ENCODE measurements at regions not wholly inside any gene's neighbourhood (a gene's known extent, or its start where the extent isn't known, plus 50 kb on each side); places are given as distances from the start of the nearest gene placed in this dataset.
"Not testable (repeated sequence)": the region's sequence is repeated elsewhere in the genome, so short reads cannot be mapped to it uniquely, and the experiment has no call there.

- H3K27ac ChIP-seq (ENCODE audit: extremely low read depth, low read depth, low read length); H3K4me1 ChIP-seq (ENCODE audit: control insufficient read depth, insufficient read depth, low read length); H3K4me3 ChIP-seq (ENCODE audit: low read depth, low read length); POLR2A ChIA-PET; H3K9me3 ChIP-seq (ENCODE audit: control insufficient read depth, insufficient read depth, low read depth, low read length); CTCF ChIA-PET; H3K36me3 ChIP-seq (ENCODE audit: control insufficient read depth in 2 of 2, insufficient read depth in 1 of 2, low read length in 2 of 2): not testable (repeated sequence)
- TF ChIP-seq ZNF10 (tag by site-specific recombination; IDR thresholded peaks at IDR 0.05), result peak; percentile 91
Measured at GRCh38 chr16:5165429-5165828, 67.8 kb upstream of the EEF2KMT start.

DNA sequence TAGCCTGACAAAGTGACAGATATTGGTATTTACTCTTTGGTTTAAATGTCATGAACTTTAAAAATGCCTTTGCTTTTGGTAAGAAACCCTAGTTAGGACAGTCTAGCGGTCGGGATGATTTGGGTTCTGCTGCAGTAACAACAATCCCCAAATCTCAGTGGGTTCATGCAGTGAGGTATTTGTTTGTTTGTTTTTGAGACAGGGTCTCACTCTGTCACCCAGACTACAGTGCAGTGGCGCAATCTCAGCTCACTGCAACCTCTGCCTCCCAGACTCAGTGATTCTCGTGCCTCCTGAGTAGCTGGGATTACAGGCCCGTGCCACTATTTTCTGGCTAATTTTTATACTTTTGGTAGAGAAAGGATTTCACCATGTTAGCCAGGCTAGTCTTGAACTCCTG, 65.2 kb upstream of the EEF2KMT start:
- H3K27ac ChIP-seq (ENCODE audit: extremely low read depth, low read depth, low read length); H3K4me3 ChIP-seq (ENCODE audit: low read depth, low read length); H3K4me1 ChIP-seq (ENCODE audit: control insufficient read depth, insufficient read depth, low read length); H3K36me3 ChIP-seq (ENCODE audit: control insufficient read depth in 2 of 2, insufficient read depth in 1 of 2, low read length in 2 of 2); CTCF ChIA-PET; POLR2A ChIA-PET; H3K9me3 ChIP-seq (ENCODE audit: control insufficient read depth, insufficient read depth, low read depth, low read length): not testable (repeated sequence)

- H3K9me3 ChIP-seq (ENCODE audit: control insufficient read depth, insufficient read depth, low read depth, low read length); POLR2A ChIA-PET; H3K4me1 ChIP-seq (ENCODE audit: control insufficient read depth, insufficient read depth, low read length); H3K4me3 ChIP-seq (ENCODE audit: low read depth, low read length); H3K27ac ChIP-seq (ENCODE audit: extremely low read depth, low read depth, low read length); H3K36me3 ChIP-seq (ENCODE audit: control insufficient read depth in 2 of 2, insufficient read depth in 1 of 2, low read length in 2 of 2); CTCF ChIA-PET: not testable (repeated sequence)
Measured at GRCh38 chr16:5161888-5162287, 64.3 kb upstream of the EEF2KMT start.

DNA sequence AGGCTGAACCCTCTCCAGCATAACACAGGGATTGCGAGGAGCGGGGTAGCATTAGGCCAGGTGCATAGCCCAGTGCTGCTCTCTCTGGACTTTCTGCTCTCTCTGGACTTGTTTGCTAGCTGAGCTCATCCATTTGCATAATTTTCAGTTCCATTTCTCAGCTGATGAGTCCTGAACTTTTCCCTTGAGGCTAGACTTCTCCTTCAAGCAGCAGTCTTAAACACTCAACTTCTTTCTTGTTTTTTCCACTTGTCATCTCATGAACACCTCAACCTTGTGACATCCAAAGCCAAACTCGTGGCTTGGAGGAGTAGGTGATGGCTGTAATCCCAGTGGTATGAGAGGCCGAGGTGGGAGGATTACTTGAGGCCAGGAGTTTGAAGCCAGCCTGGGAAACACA, 62.4 kb upstream of the EEF2KMT start:
- H3K9me3 ChIP-seq (ENCODE audit: control insufficient read depth, insufficient read depth, low read depth, low read length); H3K36me3 ChIP-seq (ENCODE audit: control insufficient read depth in 2 of 2, insufficient read depth in 1 of 2, low read length in 2 of 2); H3K4me3 ChIP-seq (ENCODE audit: low read depth, low read length); POLR2A ChIA-PET; H3K27ac ChIP-seq (ENCODE audit: extremely low read depth, low read depth, low read length); H3K4me1 ChIP-seq (ENCODE audit: control insufficient read depth, insufficient read depth, low read length): not testable (repeated sequence)
- CTCF ChIA-PET, result interaction anchor here (0.6 kb wide), 1 partner anchor 856 kb away, joined by 3 read pairs; no protein-coding TSS in a partner anchor

GRCh38 chr16:5159537-5159936, 61.9 kb upstream of the EEF2KMT start:
- H3K4me1 ChIP-seq (ENCODE audit: control insufficient read depth, insufficient read depth, low read length); POLR2A ChIA-PET; H3K9me3 ChIP-seq (ENCODE audit: control insufficient read depth, insufficient read depth, low read depth, low read length); H3K27ac ChIP-seq (ENCODE audit: extremely low read depth, low read depth, low read length); H3K36me3 ChIP-seq (ENCODE audit: control insufficient read depth in 2 of 2, insufficient read depth in 1 of 2, low read length in 2 of 2); H3K4me3 ChIP-seq (ENCODE audit: low read depth, low read length); CTCF ChIA-PET: not testable (repeated sequence)

DNA sequence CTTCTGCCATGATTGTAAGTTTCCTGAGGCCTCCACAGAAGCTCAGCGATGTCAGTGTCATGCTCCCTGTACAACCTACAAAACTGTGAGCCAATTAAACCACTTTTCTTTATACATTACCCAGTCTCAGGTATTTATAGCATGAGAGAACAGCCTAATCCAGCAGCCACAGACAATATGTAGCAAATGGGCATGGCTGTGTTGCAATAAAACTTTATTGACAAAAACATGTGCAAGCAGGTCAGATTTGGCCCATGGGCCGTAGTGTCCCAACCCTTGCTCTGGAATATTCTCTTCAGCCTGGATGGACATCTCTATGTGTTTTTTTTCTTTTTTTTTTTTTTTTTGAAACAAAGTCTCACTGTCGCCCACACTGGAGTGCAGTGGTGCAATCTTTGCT, 60.9 kb upstream of the EEF2KMT start:
- Histone ChIP-seq H3K4me3 (ENCODE audit: low read depth, low read length) (no peak overlapping the region), H3K9me3 (ENCODE audit: control insufficient read depth, insufficient read depth, low read depth, low read length) (no peaks in the 10 kb centered on the region), H3K36me3 (ENCODE audit: control insufficient read depth in 2 of 2, insufficient read depth in 1 of 2, low read length in 2 of 2) (no peaks in the 10 kb centered on the region), H3K4me1 (ENCODE audit: control insufficient read depth, insufficient read depth, low read length) (no peaks in the 10 kb centered on the region), H3K27ac (ENCODE audit: extremely low read depth, low read depth, low read length) (no peak overlapping the region)
- POLR2A ChIA-PET, result no interaction called here
- CTCF ChIA-PET, result no interaction called here
- TF ChIP-seq, protein P1, sequence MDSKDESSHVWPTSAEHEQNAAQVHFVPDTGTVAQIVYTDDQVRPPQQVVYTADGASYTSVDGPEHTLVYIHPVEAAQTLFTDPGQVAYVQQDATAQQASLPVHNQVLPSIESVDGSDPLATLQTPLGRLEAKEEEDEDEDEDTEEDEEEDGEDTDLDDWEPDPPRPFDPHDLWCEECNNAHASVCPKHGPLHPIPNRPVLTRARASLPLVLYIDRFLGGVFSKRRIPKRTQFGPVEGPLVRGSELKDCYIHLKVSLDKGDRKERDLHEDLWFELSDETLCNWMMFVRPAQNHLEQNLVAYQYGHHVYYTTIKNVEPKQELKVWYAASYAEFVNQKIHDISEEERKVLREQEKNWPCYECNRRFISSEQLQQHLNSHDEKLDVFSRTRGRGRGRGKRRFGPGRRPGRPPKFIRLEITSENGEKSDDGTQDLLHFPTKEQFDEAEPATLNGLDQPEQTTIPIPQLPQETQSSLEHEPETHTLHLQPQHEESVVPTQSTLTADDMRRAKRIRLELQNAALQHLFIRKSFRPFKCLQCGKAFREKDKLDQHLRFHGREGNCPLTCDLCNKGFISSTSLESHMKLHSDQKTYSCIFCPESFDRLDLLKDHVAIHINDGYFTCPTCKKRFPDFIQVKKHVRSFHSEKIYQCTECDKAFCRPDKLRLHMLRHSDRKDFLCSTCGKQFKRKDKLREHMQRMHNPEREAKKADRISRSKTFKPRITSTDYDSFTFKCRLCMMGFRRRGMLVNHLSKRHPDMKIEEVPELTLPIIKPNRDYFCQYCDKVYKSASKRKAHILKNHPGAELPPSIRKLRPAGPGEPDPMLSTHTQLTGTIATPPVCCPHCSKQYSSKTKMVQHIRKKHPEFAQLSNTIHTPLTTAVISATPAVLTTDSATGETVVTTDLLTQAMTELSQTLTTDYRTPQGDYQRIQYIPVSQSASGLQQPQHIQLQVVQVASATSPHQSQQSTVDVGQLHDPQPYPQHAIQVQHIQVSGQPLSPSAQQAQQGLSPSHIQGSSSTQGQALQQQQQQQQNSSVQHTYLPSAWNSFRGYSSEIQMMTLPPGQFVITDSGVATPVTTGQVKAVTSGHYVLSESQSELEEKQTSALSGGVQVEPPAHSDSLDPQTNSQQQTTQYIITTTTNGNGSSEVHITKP (tag by site-specific recombination; IDR thresholded peaks at IDR 0.05), result no peak
- TF ChIP-seq ZNF132 (tag by site-specific recombination; IDR thresholded peaks at IDR 0.05; ENCODE audit: borderline replicate concordance), result no peak
- no peak for TF ChIP-seq ZNF248 (tag by site-specific recombination; IDR thresholded peaks at IDR 0.05)
- no peak for TF ChIP-seq ZNF555 (tag by site-specific recombination; conservative IDR thresholded peaks at IDR 0.05)
- TF ChIP-seq SCRT2 (tag by site-specific recombination; IDR thresholded peaks at IDR 0.05), result no peak
- TF ChIP-seq ZNF514 (tag by site-specific recombination; IDR thresholded peaks at IDR 0.05), result no peak
- TF ChIP-seq ZNF426 (tag by site-specific recombination; IDR thresholded peaks at IDR 0.05), result no peak
- no peak for TF ChIP-seq HIC1 (tag by site-specific recombination; IDR thresholded peaks at IDR 0.05)
- no peak for TF ChIP-seq ZNF394 (tag by site-specific recombination; IDR thresholded peaks at IDR 0.05; ENCODE audit: borderline replicate concordance)
- no peak for TF ChIP-seq ZNF530 (tag by site-specific recombination; IDR thresholded peaks at IDR 0.05; ENCODE audit: low read depth)
- no peak for TF ChIP-seq ZNF174 (tag by site-specific recombination; IDR thresholded peaks at IDR 0.05)
- TF ChIP-seq, protein P2, sequence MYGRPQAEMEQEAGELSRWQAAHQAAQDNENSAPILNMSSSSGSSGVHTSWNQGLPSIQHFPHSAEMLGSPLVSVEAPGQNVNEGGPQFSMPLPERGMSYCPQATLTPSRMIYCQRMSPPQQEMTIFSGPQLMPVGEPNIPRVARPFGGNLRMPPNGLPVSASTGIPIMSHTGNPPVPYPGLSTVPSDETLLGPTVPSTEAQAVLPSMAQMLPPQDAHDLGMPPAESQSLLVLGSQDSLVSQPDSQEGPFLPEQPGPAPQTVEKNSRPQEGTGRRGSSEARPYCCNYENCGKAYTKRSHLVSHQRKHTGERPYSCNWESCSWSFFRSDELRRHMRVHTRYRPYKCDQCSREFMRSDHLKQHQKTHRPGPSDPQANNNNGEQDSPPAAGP (tag by site-specific recombination; IDR thresholded peaks at IDR 0.05), result no peak
- TF ChIP-seq ZNF777 (tag by site-specific recombination; IDR thresholded peaks at IDR 0.05; ENCODE audit: borderline replicate concordance), result no peak
- no peak for TF ChIP-seq ZNF707 (tag by site-specific recombination; IDR thresholded peaks at IDR 0.05)
- no peak for TF ChIP-seq ZNF146 (tag by site-specific recombination; IDR thresholded peaks at IDR 0.05)

All from HEK293 (cell line).